Natural killer cell (primary cell): ENCODE measurements at regions not wholly inside any gene's neighbourhood (a gene's known extent, or its start where the extent isn't known, plus 50 kb on each side); places are given as distances from the start of the nearest gene placed in this dataset.
"Not testable (repeated sequence)": the region's sequence is repeated elsewhere in the genome, so short reads cannot be mapped to it uniquely, and the experiment has no call there.

ENCODE experiments used
- ATAC-seq, 3 donors: fragments of 150-1000 bp in 2 of 3; fragments of 200-7000 bp in 1 of 3; cut with Tn5 transposase; 1 replicate in 1 of 3; 2 replicates in 2 of 3; pipeline ENCODE4 v1.10.0; 2021; ENCODE audit warnings: mild to moderate bottlenecking in 2 of 3, moderate library complexity in 2 of 3
- DNase-seq, 2 donors: peaks; one replicate each; pipeline versions ENCODE4 v3.0.0 to v3.0.0-alpha.2; 2013 to 2021; ENCODE audit warnings: mixed read lengths in 1 of 2
- H3K27ac ChIP-seq: one replicate; pipeline ENCODE4 v1.5.1; 2013; ENCODE audit warnings: mild to moderate bottlenecking, low read length
- H3K27me3 ChIP-seq: one replicate; pipeline ENCODE4 v1.6.1; 2013; ENCODE audit warnings: low read length; ENCODE audit not compliant: control insufficient read depth, insufficient read depth
- H3K36me3 ChIP-seq: one replicate; pipeline ENCODE4 v1.6.1; 2013; ENCODE audit warnings: low read length; ENCODE audit not compliant: control insufficient read depth, insufficient read depth
- H3K4me1 ChIP-seq: one replicate; pipeline ENCODE4 v1.6.1; 2013; ENCODE audit warnings: low read length; ENCODE audit not compliant: control insufficient read depth, insufficient read depth
- H3K4me3 ChIP-seq: one replicate; pipeline ENCODE4 v1.5.1; 2013; ENCODE audit warnings: low read length
- H3K9me3 ChIP-seq: one replicate; pipeline ENCODE4 v1.6.1; 2013; ENCODE audit warnings: low read length; ENCODE audit not compliant: control insufficient read depth, insufficient read depth
- H3K27ac Mint-ChIP-seq, 2 donors: one replicate each; pipeline ENCODE4 v1.8.0; 2022; ENCODE audit warnings: mild to moderate bottlenecking in 2 of 2, mixed read lengths in 2 of 2, moderate library complexity in 1 of 2
- H3K27me3 Mint-ChIP-seq, 2 donors: one replicate each; pipeline ENCODE4 v1.8.0; 2022; ENCODE audit warnings: low read depth in 2 of 2, mixed read lengths in 2 of 2
- H3K36me3 Mint-ChIP-seq: one replicate; pipeline ENCODE4 v1.8.0; 2022; ENCODE audit warnings: mixed read lengths
- H3K4me1 Mint-ChIP-seq, 2 donors: one replicate each; pipeline ENCODE4 v1.8.0; 2022; ENCODE audit warnings: mixed read lengths in 2 of 2
- H3K4me3 Mint-ChIP-seq: one replicate; pipeline ENCODE4 v1.8.0; 2022; ENCODE audit warnings: mild to moderate bottlenecking, moderate library complexity, mixed read lengths
- H3K9me3 Mint-ChIP-seq, 2 donors: one replicate each; pipeline ENCODE4 v1.8.0; 2022; ENCODE audit warnings: mixed read lengths in 2 of 2
- CTCF ChIP-seq: fragments of 200-600 bp; IDR thresholded peaks from one replicate; pipeline ENCODE4 v1.8.0; 2022; ENCODE audit warnings: antibody characterized with exemption
- WGBS: methylation state at CpG from one replicate; pipeline ENCODE4 v1.1.7; 2013; ENCODE audit warnings: missing lambda C conversion rate; ENCODE audit not compliant: insufficient coverage; 5-methylcytosine and 5-hydroxymethylcytosine counted together
- intact Hi-C: fragments of 100-400 bp; cut with micrococcal nuclease; formaldehyde crosslinking; loops from one replicate; pipeline ENCODE4 v1.14.2; 2022

- Mint-ChIP-seq H3K4me3 (no peak overlapping the region), H3K27me3 (no peaks in the 10 kb centered on the region), H3K4me1 (no peaks in the 10 kb centered on the region), H3K9me3 (peaks cover 4 to 6% of the 10 kb centered on the region in 2 donors), H3K27ac (no peak overlapping the region), H3K36me3 (no peaks in the 10 kb centered on the region)
- Histone ChIP-seq H3K27me3 (no peaks in the 10 kb centered on the region), H3K27ac (no peak overlapping the region), H3K36me3 (no peaks in the 10 kb centered on the region), H3K4me1 (no peaks in the 10 kb centered on the region), H3K4me3 (no peak overlapping the region), H3K9me3 (no peaks in the 10 kb centered on the region)
- WGBS: 70% methylated on average over 3 of the region's 4 CpGs
- TF ChIP-seq CTCF: no peak
- no peak for ATAC-seq
- intact Hi-C loops: no loop called here
- no peak for DNase-seq
Observed at GRCh38 chr9:108396193-108396592, 459.6 kb downstream of the ACTL7B start.

DNA sequence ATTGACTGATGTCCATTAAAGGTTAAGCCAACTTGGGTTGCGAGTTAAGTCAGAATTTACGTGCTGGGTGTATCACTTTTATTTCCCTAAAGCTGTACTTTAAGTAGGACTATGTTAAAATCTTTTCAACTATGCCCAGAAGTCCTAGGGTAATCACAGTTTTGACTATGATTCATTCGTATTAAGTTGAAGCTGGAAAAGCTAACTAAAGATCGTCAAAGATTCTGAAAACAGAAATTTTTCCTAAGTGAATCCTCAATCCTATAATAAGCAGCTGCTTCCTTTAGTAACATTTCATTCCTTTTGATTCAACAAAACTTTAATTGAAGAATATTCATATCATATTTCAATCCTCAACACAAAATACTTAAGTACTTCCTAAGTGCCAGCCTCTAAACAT is 460.4 kb downstream of the ACTL7B start:
- no peak for ATAC-seq

DNA sequence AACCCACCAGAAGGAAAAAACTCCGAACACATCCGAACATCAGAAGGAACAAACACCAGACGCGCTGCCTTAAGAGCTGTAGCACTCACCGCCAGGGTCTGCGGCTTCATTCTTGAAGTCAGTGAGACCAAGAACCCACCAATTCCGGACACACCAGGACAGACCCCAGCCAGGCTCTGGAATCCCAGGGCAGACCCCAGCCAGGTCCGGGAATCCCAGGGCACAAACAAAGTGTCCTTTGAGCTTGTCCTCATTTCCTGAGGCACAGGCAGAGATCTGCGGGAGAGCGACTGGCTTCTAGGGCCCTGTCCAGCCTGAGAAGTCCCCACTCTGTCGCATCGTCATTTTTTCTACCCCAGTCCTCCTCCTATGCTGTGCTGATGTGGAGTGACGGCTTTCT is 461.1 kb downstream of the ACTL7B start:
- Mint-ChIP-seq H3K4me3 (no peak overlapping the region), H3K9me3 (peaks cover 4 to 6% of the 10 kb centered on the region in 2 donors), H3K4me1 (no peaks in the 10 kb centered on the region), H3K27me3 (no peaks in the 10 kb centered on the region), H3K36me3 (no peaks in the 10 kb centered on the region), H3K27ac (no peak overlapping the region)
- Histone ChIP-seq H3K27ac (no peak overlapping the region), H3K9me3 (no peaks in the 10 kb centered on the region), H3K36me3 (no peaks in the 10 kb centered on the region), H3K4me1 (no peaks in the 10 kb centered on the region), H3K4me3 (no peak overlapping the region), H3K27me3 (no peaks in the 10 kb centered on the region)
- intact Hi-C loops: no loop called here
- ATAC-seq: no peak
- 97% methylated on average over 11 of the region's 13 CpGs for WGBS
- no peak for TF ChIP-seq CTCF
- DNase-seq: no peak

More for the DNA sequence above, 460.4 kb downstream of the ACTL7B start:
- Mint-ChIP-seq H3K4me1 (no peaks in the 10 kb centered on the region), H3K4me3 (no peak overlapping the region), H3K36me3 (no peaks in the 10 kb centered on the region), H3K9me3 (peaks cover 4 to 6% of the 10 kb centered on the region in 2 donors), H3K27ac (no peak overlapping the region), H3K27me3 (no peaks in the 10 kb centered on the region)
- intact Hi-C loops: no loop called here
- Histone ChIP-seq H3K4me3 (no peak overlapping the region), H3K9me3 (no peaks in the 10 kb centered on the region), H3K27ac (no peak overlapping the region), H3K36me3 (no peaks in the 10 kb centered on the region), H3K27me3 (no peaks in the 10 kb centered on the region), H3K4me1 (no peaks in the 10 kb centered on the region)
- 100% methylated on average over 4 of the region's 4 CpGs for WGBS
- no peak for DNase-seq
- no peak for TF ChIP-seq CTCF

- intact Hi-C loops, H3K27me3 ChIP-seq, ATAC-seq, H3K4me1 Mint-ChIP-seq, H3K4me1 ChIP-seq, H3K36me3 Mint-ChIP-seq, H3K9me3 ChIP-seq, H3K4me3 Mint-ChIP-seq, H3K9me3 Mint-ChIP-seq, H3K4me3 ChIP-seq, H3K27ac ChIP-seq, H3K27me3 Mint-ChIP-seq, H3K36me3 ChIP-seq, DNase-seq, H3K27ac Mint-ChIP-seq: not testable (repeated sequence)
- WGBS: 97% methylated on average over 31 of the region's 31 CpGs
Observed at GRCh38 chr9:108393481-108394001, 462.2 kb downstream of the ACTL7B start.
